ENCODE measurements at regions not wholly inside any gene's neighbourhood (a gene's known extent, or its start where the extent isn't known, plus 50 kb on each side); places are given as distances from the start of the nearest gene placed in this dataset.
"Not testable (repeated sequence)": the region's sequence is repeated elsewhere in the genome, so short reads cannot be mapped to it uniquely, and the experiment has no call there.

DNA sequence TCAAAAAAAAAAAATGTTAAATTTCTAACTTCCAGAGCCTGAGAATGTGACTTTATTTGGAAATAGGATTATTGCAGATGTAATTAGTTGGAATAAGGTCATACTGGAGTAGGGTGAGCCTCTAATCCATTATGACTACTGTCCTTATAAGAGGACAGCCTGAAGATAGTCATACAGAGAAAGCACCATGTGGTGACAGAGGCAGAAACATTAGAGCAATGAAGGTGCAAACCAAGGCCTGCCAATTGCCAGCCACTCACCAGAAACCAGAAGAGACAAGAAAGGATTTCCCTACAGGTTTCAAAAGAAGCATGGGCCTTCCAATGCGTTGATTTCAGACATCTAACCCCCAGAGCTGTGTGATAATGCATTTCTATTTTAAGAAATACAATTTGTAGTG is 659.2 kb upstream of the CHD1 start:
- H3K36me3 Mint-ChIP-seq (ENCODE audit: low read depth), result no peaks in the 10 kb centered on the region
- WGBS, 2 experiments (ENCODE audit: insufficient coverage in 1 of 2, insufficient read length in 1 of 2), result 94% methylated on average over 1 of the region's 1 CpG; no CpG with 5 or more reads in 1 of the 2 experiments

DNA sequence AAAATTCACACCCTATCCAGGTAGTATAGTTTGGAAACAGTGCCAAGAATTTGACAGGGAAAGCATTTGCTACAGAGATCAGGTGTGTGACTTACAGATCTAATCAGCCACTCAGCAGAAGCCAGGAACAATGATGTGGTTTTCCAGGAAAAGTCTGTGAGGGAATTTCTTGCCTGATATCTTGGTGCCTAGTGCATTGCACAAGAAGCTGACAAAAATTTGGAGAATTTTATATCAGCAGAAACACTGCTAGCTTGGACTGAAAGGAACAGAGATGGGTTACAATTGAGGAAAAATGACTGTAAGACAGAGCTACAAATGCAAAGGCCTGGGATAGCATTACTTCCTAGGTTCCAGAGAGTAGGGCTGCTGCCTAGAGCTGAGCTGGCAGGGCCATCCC is 658.1 kb upstream of the CHD1 start:
- Mint-ChIP-seq H3K4me3 (no peak overlapping the region), H3K4me1 (peaks cover 5% of the 10 kb centered on the region), H3K27ac (no peak overlapping the region)

More for the DNA sequence above, 659.2 kb upstream of the CHD1 start:
- DNase-seq, result no peak
- Histone ChIP-seq H3K27me3 (ENCODE audit: control insufficient read depth, insufficient read depth, low read length, poor library complexity, severe bottlenecking) (no peaks in the 10 kb centered on the region), H3K9me3 (ENCODE audit: control insufficient read depth, low read length) (no peaks in the 10 kb centered on the region), H3K36me3 (ENCODE audit: control insufficient read depth, insufficient read depth, low read length) (no peaks in the 10 kb centered on the region), H3K4me3 (ENCODE audit: low read length) (no peak overlapping the region), H3K4me1 (ENCODE audit: control insufficient read depth, insufficient read depth, low read length) (no peaks in the 10 kb centered on the region), H3K9ac (ENCODE audit: extremely low read depth, low read length, poor library complexity, severe bottlenecking) (no peak overlapping the region), H3K27ac (ENCODE audit: low read depth, low read length) (no peak overlapping the region)
- Mint-ChIP-seq H3K9me3 (no peaks in the 10 kb centered on the region), H3K27me3 (ENCODE audit: insufficient read depth) (no peaks in the 10 kb centered on the region), H3K27ac (no peak overlapping the region), H3K4me3 (no peak overlapping the region), H3K4me1 (peaks cover 5% of the 10 kb centered on the region)
- no peak for TF ChIP-seq CTCF (conservative IDR thresholded peaks at IDR 0.05)

DNA sequence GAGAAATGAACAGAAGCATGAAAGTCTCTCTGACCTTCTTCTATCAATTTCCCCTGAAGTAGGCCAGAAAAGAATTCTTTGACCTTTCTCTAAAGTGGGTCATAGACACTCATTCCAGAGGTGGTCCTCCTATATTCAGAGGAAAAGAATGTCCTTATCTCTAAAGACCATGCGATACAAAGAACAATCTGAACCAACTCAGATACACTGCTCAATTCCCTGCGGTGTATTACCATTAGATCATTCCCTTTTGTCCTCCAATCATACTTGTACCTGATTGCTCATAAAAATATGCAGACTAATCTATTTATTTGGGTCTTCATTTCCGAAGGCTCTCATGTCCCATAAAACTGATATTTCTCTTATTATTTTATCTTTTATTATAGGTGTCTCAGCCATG is 652.4 kb upstream of the CHD1 start:
- not testable (repeated sequence) for H3K36me3 Mint-ChIP-seq (ENCODE audit: low read depth); DNase-seq; H3K4me3 Mint-ChIP-seq; H3K27ac Mint-ChIP-seq; H3K4me3 ChIP-seq (ENCODE audit: low read length); H3K4me1 ChIP-seq (ENCODE audit: control insufficient read depth, insufficient read depth, low read length); H3K9me3 Mint-ChIP-seq; H3K27me3 ChIP-seq (ENCODE audit: control insufficient read depth, insufficient read depth, low read length, poor library complexity, severe bottlenecking); H3K27me3 Mint-ChIP-seq (ENCODE audit: insufficient read depth); H3K9me3 ChIP-seq (ENCODE audit: control insufficient read depth, low read length); H3K9ac ChIP-seq (ENCODE audit: extremely low read depth, low read length, poor library complexity, severe bottlenecking); H3K27ac ChIP-seq (ENCODE audit: low read depth, low read length); H3K4me1 Mint-ChIP-seq; H3K36me3 ChIP-seq (ENCODE audit: control insufficient read depth, insufficient read depth, low read length)
- 81 to 90% methylated on average over 2 of the region's 3 CpGs for WGBS, 2 experiments (ENCODE audit: insufficient coverage in 1 of 2, insufficient read length in 1 of 2)

More for the DNA sequence above, 658.1 kb upstream of the CHD1 start:
- DNase-seq, result no peak
- Histone ChIP-seq H3K36me3 (ENCODE audit: control insufficient read depth, insufficient read depth, low read length) (no peaks in the 10 kb centered on the region), H3K9ac (ENCODE audit: extremely low read depth, low read length, poor library complexity, severe bottlenecking) (no peak overlapping the region), H3K27ac (ENCODE audit: low read depth, low read length) (no peak overlapping the region), H3K4me1 (ENCODE audit: control insufficient read depth, insufficient read depth, low read length) (no peaks in the 10 kb centered on the region), H3K9me3 (ENCODE audit: control insufficient read depth, low read length) (no peaks in the 10 kb centered on the region), H3K27me3 (ENCODE audit: control insufficient read depth, insufficient read depth, low read length, poor library complexity, severe bottlenecking) (no peaks in the 10 kb centered on the region), H3K4me3 (ENCODE audit: low read length) (no peak overlapping the region)
- Mint-ChIP-seq H3K9me3 (no peaks in the 10 kb centered on the region), H3K27me3 (ENCODE audit: insufficient read depth) (no peaks in the 10 kb centered on the region), H3K36me3 (ENCODE audit: low read depth) (no peaks in the 10 kb centered on the region)
- TF ChIP-seq CTCF (conservative IDR thresholded peaks at IDR 0.05), result no peak

GRCh38 chr5:99562937-99563627 is 634.3 kb upstream of the CHD1 start:
- not testable (repeated sequence) for H3K4me1 Mint-ChIP-seq; H3K27ac Mint-ChIP-seq; H3K4me3 ChIP-seq (ENCODE audit: low read length); H3K36me3 ChIP-seq (ENCODE audit: control insufficient read depth, insufficient read depth, low read length); H3K9ac ChIP-seq (ENCODE audit: extremely low read depth, low read length, poor library complexity, severe bottlenecking); H3K9me3 ChIP-seq (ENCODE audit: control insufficient read depth, low read length); H3K27me3 Mint-ChIP-seq (ENCODE audit: insufficient read depth); H3K27me3 ChIP-seq (ENCODE audit: control insufficient read depth, insufficient read depth, low read length, poor library complexity, severe bottlenecking); H3K4me1 ChIP-seq (ENCODE audit: control insufficient read depth, insufficient read depth, low read length); H3K4me3 Mint-ChIP-seq; H3K27ac ChIP-seq (ENCODE audit: low read depth, low read length); H3K36me3 Mint-ChIP-seq (ENCODE audit: low read depth)
- 73 to 83% methylated on average over 7 to 15 of the region's 15 CpGs for WGBS, 2 experiments (ENCODE audit: insufficient coverage in 1 of 2, insufficient read length in 1 of 2)
- peak; percentile 80 for DNase-seq
- peaks cover 20% of the 10 kb centered on the region for H3K9me3 Mint-ChIP-seq

Data from endodermal cell (in vitro differentiated cells).